ENCODE measurements at regions not wholly inside any gene's neighbourhood (a gene's known extent, or its start where the extent isn't known, plus 50 kb on each side); places are given as distances from the start of the nearest gene placed in this dataset.

DNA sequence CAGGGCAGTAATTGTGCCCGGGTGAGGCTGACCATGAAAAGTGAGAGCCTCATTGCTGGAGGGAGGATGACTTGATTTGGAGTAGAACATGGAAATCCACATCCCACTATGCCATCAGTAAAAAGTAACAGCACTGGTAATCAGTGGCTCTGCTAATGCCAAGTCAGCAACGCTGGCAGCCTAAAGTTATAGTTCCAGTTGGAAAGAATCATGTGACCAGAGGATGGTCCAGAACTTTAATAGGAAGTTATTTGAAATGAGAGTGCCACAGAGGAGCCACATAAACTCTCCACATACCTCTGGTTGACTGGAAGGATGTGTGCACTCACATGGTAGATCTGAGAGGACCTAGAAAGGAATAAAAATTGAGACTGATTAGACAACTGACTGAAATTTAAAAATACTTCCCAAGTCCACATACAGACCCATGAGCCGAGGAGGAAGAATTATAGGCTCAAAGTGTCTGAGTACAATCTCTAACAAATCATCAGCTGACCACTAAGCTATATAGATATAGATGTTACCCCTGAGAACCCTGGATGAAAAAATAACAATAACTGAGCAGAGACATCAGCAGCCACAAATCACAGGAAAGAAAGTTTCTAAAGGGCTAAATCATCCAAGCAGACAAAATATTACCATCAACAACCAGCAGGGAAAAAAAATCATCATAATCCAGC, 346.8 kb downstream of the STK39 start:
- Histone ChIP-seq H3K4me3 (ENCODE audit: low read length) (no peak overlapping the region), H3K9me3 (ENCODE audit: low read length) (no peaks in the 10 kb centered on the region), H3K79me2 (ENCODE audit: low read length) (no peaks in the 10 kb centered on the region), H3K9me2 (replicated peaks; ENCODE audit: insufficient read depth, low read length) (no peaks in the 10 kb centered on the region), H3K36me3 (ENCODE audit: insufficient read depth, low read length) (no peaks in the 10 kb centered on the region), H3K9ac (ENCODE audit: low read length) (no peak overlapping the region), H4K20me1 (ENCODE audit: insufficient read depth, low read depth, low read length) (no peaks in the 10 kb centered on the region), H2AFZ (ENCODE audit: low read length) (no peak overlapping the region), H3K4me1 (ENCODE audit: low read length) (no peaks in the 10 kb centered on the region), H3K4me2 (ENCODE audit: low read depth, low read length, poor library complexity, severe bottlenecking) (no peak overlapping the region), H3K27me3 (ENCODE audit: low read length) (no peaks in the 10 kb centered on the region), H3K27ac (ENCODE audit: low read length) (no peak overlapping the region)
- no peak for DNase-seq

DNA sequence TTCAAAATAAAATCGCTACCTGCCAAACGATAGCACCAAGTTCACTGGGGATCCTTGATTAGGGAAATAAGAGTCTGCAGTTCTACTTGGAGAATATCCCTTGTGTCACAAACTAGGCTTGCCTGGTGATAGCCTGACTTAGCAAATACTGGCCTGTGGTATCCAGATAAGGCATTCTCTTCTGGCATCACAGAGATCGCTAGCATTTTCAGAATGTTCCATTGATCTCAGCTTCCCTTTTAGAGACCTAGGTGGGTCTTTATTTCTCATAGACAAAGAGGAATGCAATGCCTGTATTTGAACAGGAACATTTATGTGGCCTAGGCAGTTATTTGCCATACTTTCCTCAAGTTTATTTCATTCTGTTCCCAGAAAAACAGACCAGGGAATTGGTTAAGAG, 349.1 kb downstream of the STK39 start:
- no peaks in the 10 kb centered on the region for H3K27me3 ChIP-seq (ENCODE audit: low read length)
- H3K36me3 ChIP-seq (ENCODE audit: insufficient read depth, low read length) = no peaks in the 10 kb centered on the region
- H2AFZ ChIP-seq (ENCODE audit: low read length) = no peak overlapping the region
- no peaks in the 10 kb centered on the region for H3K9me2 ChIP-seq (replicated peaks; ENCODE audit: insufficient read depth, low read length)
- no peaks in the 10 kb centered on the region for H3K4me1 ChIP-seq (ENCODE audit: low read length)
- H3K9me3 ChIP-seq (ENCODE audit: low read length) = no peaks in the 10 kb centered on the region
- DNase-seq = no peak
- no peak overlapping the region for H3K9ac ChIP-seq (ENCODE audit: low read length)
- no peaks in the 10 kb centered on the region for H4K20me1 ChIP-seq (ENCODE audit: insufficient read depth, low read depth, low read length)
- no peak overlapping the region for H3K4me3 ChIP-seq (ENCODE audit: low read length)
- no peaks in the 10 kb centered on the region for H3K79me2 ChIP-seq (ENCODE audit: low read length)
- H3K27ac ChIP-seq (ENCODE audit: low read length) = no peak overlapping the region
- H3K4me2 ChIP-seq (ENCODE audit: low read depth, low read length, poor library complexity, severe bottlenecking) = no peak overlapping the region

DNA sequence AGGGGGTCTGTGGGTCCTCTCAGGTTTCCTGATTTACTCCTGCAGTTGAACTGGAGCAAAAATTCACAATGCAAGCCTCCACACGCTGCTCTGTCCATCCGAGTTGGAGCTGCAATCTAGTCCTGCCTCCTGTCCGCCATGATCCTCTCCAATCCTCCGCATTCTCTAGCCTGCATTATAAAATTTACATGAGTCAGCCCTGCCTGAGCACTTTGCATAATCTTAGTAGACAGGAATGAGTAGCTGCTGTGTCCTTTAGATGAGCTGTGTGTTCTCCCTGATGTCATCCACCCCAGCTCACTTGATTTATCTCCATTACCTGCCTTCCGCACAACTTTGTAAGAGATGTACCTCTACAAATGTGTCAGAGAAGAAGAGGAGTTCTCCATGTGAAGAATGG, 355.6 kb downstream of the STK39 start:
- H3K27me3 ChIP-seq (ENCODE audit: low read length) = no peaks in the 10 kb centered on the region
- H3K9me3 ChIP-seq (ENCODE audit: low read length) = no peaks in the 10 kb centered on the region
- no peak overlapping the region for H3K4me2 ChIP-seq (ENCODE audit: low read depth, low read length, poor library complexity, severe bottlenecking)
- no peaks in the 10 kb centered on the region for H4K20me1 ChIP-seq (ENCODE audit: insufficient read depth, low read depth, low read length)
- H3K27ac ChIP-seq (ENCODE audit: low read length) = no peak overlapping the region
- no peaks in the 10 kb centered on the region for H3K4me1 ChIP-seq (ENCODE audit: low read length)
- H2AFZ ChIP-seq (ENCODE audit: low read length) = no peak overlapping the region
- no peak overlapping the region for H3K9ac ChIP-seq (ENCODE audit: low read length)
- no peaks in the 10 kb centered on the region for H3K79me2 ChIP-seq (ENCODE audit: low read length)
- no peaks in the 10 kb centered on the region for H3K9me2 ChIP-seq (replicated peaks; ENCODE audit: insufficient read depth, low read length)
- DNase-seq = no peak
- H3K4me3 ChIP-seq (ENCODE audit: low read length) = no peak overlapping the region
- no peaks in the 10 kb centered on the region for H3K36me3 ChIP-seq (ENCODE audit: insufficient read depth, low read length)

DNA sequence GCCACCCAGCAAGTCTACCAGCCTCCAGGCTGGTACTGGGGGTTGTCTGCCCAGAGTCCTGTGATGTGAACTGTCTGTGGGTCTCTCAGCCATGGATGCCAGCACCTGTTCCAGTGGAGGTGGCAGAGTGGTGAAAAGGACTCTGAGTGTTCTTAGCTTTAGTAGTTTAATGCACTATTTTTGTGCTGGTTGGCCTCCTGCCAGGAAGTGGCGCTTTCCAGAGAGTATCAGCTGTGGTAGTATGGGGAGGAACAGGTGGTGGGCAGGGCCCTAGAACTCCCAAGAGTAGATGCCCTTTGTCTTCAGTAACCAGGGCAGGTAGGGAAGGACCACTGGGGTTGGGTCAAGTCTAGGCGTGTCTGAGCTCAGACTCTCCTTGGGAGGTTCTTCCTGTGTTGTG, 356.7 kb downstream of the STK39 start:
- no peaks in the 10 kb centered on the region for H3K9me2 ChIP-seq (replicated peaks; ENCODE audit: insufficient read depth, low read length)
- H4K20me1 ChIP-seq (ENCODE audit: insufficient read depth, low read depth, low read length) = no peaks in the 10 kb centered on the region
- no peaks in the 10 kb centered on the region for H3K27me3 ChIP-seq (ENCODE audit: low read length)
- no peak for DNase-seq
- H3K4me2 ChIP-seq (ENCODE audit: low read depth, low read length, poor library complexity, severe bottlenecking) = no peak overlapping the region
- no peaks in the 10 kb centered on the region for H3K9me3 ChIP-seq (ENCODE audit: low read length)
- no peak overlapping the region for H3K9ac ChIP-seq (ENCODE audit: low read length)
- no peaks in the 10 kb centered on the region for H3K4me1 ChIP-seq (ENCODE audit: low read length)
- H2AFZ ChIP-seq (ENCODE audit: low read length) = no peak overlapping the region
- no peak overlapping the region for H3K4me3 ChIP-seq (ENCODE audit: low read length)
- no peaks in the 10 kb centered on the region for H3K36me3 ChIP-seq (ENCODE audit: insufficient read depth, low read length)
- H3K79me2 ChIP-seq (ENCODE audit: low read length) = no peaks in the 10 kb centered on the region
- H3K27ac ChIP-seq (ENCODE audit: low read length) = no peak overlapping the region

DNA sequence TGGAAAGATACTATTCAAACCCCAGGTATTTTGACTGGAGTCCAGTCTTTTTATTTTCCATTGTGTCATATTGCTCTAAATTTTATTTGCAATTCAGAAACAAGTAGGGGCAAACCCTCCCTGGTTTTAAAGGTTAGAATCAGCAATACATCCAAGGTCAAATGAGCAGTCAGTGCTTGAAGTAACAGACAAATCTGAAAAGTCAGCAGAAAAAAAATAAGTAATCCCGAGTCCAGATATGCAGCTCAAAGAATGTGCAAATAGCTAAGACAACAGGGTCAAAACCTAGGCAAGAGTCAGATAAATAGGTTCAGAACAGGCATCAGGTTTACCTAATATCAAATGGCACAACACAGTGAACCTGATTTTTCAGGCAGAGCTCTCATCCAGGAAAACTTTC, 367.0 kb downstream of the STK39 start:
- Histone ChIP-seq H3K4me3 (ENCODE audit: low read length) (no peak overlapping the region), H3K4me1 (ENCODE audit: low read length) (no peaks in the 10 kb centered on the region), H3K79me2 (ENCODE audit: low read length) (no peaks in the 10 kb centered on the region), H3K9me2 (replicated peaks; ENCODE audit: insufficient read depth, low read length) (no peaks in the 10 kb centered on the region), H3K27me3 (ENCODE audit: low read length) (no peaks in the 10 kb centered on the region), H3K9ac (ENCODE audit: low read length) (no peak overlapping the region), H3K9me3 (ENCODE audit: low read length) (no peaks in the 10 kb centered on the region), H2AFZ (ENCODE audit: low read length) (no peak overlapping the region), H3K4me2 (ENCODE audit: low read depth, low read length, poor library complexity, severe bottlenecking) (no peak overlapping the region), H3K27ac (ENCODE audit: low read length) (no peak overlapping the region), H3K36me3 (ENCODE audit: insufficient read depth, low read length) (no peaks in the 10 kb centered on the region), H4K20me1 (ENCODE audit: insufficient read depth, low read depth, low read length) (no peaks in the 10 kb centered on the region)
- no peak for DNase-seq

DNA sequence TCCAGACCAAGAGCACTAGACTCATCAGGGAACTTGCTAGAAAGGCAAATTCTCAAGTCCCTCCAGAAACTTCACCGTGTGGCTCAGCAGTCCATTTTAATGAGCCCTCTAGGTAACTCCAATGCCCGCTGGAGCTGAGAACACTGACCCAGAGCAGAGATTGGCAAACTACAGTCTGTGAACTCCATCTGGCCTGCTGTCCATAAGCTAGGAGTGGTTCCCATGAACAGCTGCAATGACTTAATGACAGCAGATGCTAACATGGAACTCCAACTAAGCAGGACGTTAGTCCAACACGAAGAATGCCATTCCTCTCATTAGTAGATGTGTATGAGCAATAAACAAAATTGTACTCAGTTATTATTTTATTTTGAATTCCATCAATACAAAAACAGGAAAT, 371.9 kb downstream of the STK39 start:
- no peak for DNase-seq
- no peaks in the 10 kb centered on the region for H4K20me1 ChIP-seq (ENCODE audit: insufficient read depth, low read depth, low read length)
- no peaks in the 10 kb centered on the region for H3K79me2 ChIP-seq (ENCODE audit: low read length)
- H2AFZ ChIP-seq (ENCODE audit: low read length) = no peak overlapping the region
- H3K4me1 ChIP-seq (ENCODE audit: low read length) = no peaks in the 10 kb centered on the region
- no peak overlapping the region for H3K9ac ChIP-seq (ENCODE audit: low read length)
- no peaks in the 10 kb centered on the region for H3K36me3 ChIP-seq (ENCODE audit: insufficient read depth, low read length)
- no peaks in the 10 kb centered on the region for H3K9me2 ChIP-seq (replicated peaks; ENCODE audit: insufficient read depth, low read length)
- no peak overlapping the region for H3K4me2 ChIP-seq (ENCODE audit: low read depth, low read length, poor library complexity, severe bottlenecking)
- H3K9me3 ChIP-seq (ENCODE audit: low read length) = no peaks in the 10 kb centered on the region
- no peak overlapping the region for H3K4me3 ChIP-seq (ENCODE audit: low read length)
- no peak overlapping the region for H3K27ac ChIP-seq (ENCODE audit: low read length)
- H3K27me3 ChIP-seq (ENCODE audit: low read length) = no peaks in the 10 kb centered on the region

DNA sequence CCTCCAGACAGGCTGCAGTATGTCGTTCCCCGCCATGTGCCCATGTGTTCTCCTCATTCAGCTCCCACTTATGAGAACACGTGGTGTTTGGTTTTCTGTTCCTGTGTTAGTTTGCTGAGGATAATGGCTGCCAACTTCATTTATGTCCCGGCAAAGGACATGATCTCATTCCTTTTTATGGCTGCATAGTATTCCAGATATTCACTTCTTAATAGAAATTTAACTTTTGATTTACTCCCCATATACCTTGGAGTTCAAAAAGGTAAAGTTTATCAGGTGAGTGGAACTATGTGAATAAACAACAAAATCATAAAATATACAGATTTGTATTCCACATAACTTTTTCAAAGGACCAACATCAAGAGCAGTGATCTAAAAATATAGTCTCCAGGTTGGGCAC, 372.6 kb downstream of the STK39 start:
- H3K27ac ChIP-seq (ENCODE audit: low read length) = no peak overlapping the region
- H2AFZ ChIP-seq (ENCODE audit: low read length) = no peak overlapping the region
- H3K27me3 ChIP-seq (ENCODE audit: low read length) = no peaks in the 10 kb centered on the region
- H3K9me3 ChIP-seq (ENCODE audit: low read length) = no peaks in the 10 kb centered on the region
- no peak overlapping the region for H3K9ac ChIP-seq (ENCODE audit: low read length)
- H3K36me3 ChIP-seq (ENCODE audit: insufficient read depth, low read length) = no peaks in the 10 kb centered on the region
- no peak for DNase-seq
- no peaks in the 10 kb centered on the region for H3K4me1 ChIP-seq (ENCODE audit: low read length)
- no peaks in the 10 kb centered on the region for H4K20me1 ChIP-seq (ENCODE audit: insufficient read depth, low read depth, low read length)
- H3K79me2 ChIP-seq (ENCODE audit: low read length) = no peaks in the 10 kb centered on the region
- H3K4me3 ChIP-seq (ENCODE audit: low read length) = no peak overlapping the region
- no peak overlapping the region for H3K4me2 ChIP-seq (ENCODE audit: low read depth, low read length, poor library complexity, severe bottlenecking)
- H3K9me2 ChIP-seq (replicated peaks; ENCODE audit: insufficient read depth, low read length) = no peaks in the 10 kb centered on the region

DNA sequence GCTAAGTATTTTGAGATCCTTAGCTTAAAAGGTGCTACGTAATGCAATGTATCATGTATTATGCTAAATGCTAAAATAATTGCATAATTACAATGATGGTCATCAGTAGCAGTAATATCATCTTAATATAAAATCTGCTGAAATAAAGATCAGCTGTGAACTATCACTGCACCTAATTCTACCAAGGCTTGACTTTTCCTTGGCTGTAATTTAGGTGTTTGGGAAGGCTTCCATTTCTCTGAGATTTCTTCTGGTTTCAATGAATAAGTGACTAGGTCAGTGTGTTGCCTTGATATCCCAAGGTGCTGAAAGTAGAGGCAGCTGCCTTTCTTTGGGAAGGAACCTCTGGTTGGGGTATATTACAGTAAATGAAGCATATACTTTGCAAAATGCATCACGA, 376.1 kb downstream of the STK39 start:
- Histone ChIP-seq H3K9me3 (ENCODE audit: low read length) (no peaks in the 10 kb centered on the region), H3K9me2 (replicated peaks; ENCODE audit: insufficient read depth, low read length) (no peaks in the 10 kb centered on the region), H3K27me3 (ENCODE audit: low read length) (no peaks in the 10 kb centered on the region), H3K4me1 (ENCODE audit: low read length) (no peaks in the 10 kb centered on the region), H3K27ac (ENCODE audit: low read length) (no peak overlapping the region), H3K4me3 (ENCODE audit: low read length) (no peak overlapping the region), H2AFZ (ENCODE audit: low read length) (no peak overlapping the region), H4K20me1 (ENCODE audit: insufficient read depth, low read depth, low read length) (no peaks in the 10 kb centered on the region), H3K36me3 (ENCODE audit: insufficient read depth, low read length) (no peaks in the 10 kb centered on the region), H3K4me2 (ENCODE audit: low read depth, low read length, poor library complexity, severe bottlenecking) (no peak overlapping the region), H3K9ac (ENCODE audit: low read length) (no peak overlapping the region), H3K79me2 (ENCODE audit: low read length) (no peaks in the 10 kb centered on the region)
- DNase-seq = no peak

DNA sequence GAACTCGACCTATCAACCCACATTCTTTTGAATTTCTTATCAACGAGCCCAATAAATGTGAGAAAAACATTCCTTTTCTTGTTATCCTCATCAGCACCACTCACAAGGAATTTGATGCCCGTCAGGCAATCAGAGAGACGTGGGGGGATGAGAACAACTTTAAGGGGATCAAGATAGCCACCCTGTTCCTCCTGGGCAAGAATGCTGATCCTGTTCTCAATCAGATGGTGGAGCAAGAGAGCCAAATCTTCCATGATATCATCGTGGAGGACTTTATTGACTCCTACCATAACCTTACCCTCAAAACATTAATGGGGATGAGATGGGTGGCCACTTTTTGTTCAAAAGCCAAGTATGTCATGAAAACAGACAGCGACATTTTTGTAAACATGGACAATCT, 378.2 kb downstream of the STK39 start:
- H3K9me3 ChIP-seq (ENCODE audit: low read length) = no peaks in the 10 kb centered on the region
- no peaks in the 10 kb centered on the region for H4K20me1 ChIP-seq (ENCODE audit: insufficient read depth, low read depth, low read length)
- H3K4me2 ChIP-seq (ENCODE audit: low read depth, low read length, poor library complexity, severe bottlenecking) = no peak overlapping the region
- peak; percentile 46 for DNase-seq
- H3K79me2 ChIP-seq (ENCODE audit: low read length) = no peaks in the 10 kb centered on the region
- H3K27ac ChIP-seq (ENCODE audit: low read length) = no peak overlapping the region
- no peak overlapping the region for H3K9ac ChIP-seq (ENCODE audit: low read length)
- H2AFZ ChIP-seq (ENCODE audit: low read length) = no peak overlapping the region
- H3K27me3 ChIP-seq (ENCODE audit: low read length) = no peaks in the 10 kb centered on the region
- H3K4me1 ChIP-seq (ENCODE audit: low read length) = no peaks in the 10 kb centered on the region
- no peaks in the 10 kb centered on the region for H3K9me2 ChIP-seq (replicated peaks; ENCODE audit: insufficient read depth, low read length)
- no peaks in the 10 kb centered on the region for H3K36me3 ChIP-seq (ENCODE audit: insufficient read depth, low read length)
- no peak overlapping the region for H3K4me3 ChIP-seq (ENCODE audit: low read length)

Measured in Karpas-422 (cell line).